GDM1 (cell line): ENCODE measurements at regions not wholly inside any gene's neighbourhood (a gene's known extent, or its start where the extent isn't known, plus 50 kb on each side); places are given as distances from the start of the nearest gene placed in this dataset.
"Not testable (repeated sequence)": the region's sequence is repeated elsewhere in the genome, so short reads cannot be mapped to it uniquely, and the experiment has no call there.

ENCODE experiments used
- DNase-seq: peaks from one replicate; lab custom pipeline; 2025; lab: John Stamatoyannopoulos, UW

GRCh38 chr16:18148132-18148531 lies 188.4 kb downstream of the NPIPA8 start:
- not testable (repeated sequence) for DNase-seq

GRCh38 chr16:18146601-18147142 lies 189.9 kb downstream of the NPIPA8 start:
- DNase-seq: not testable (repeated sequence)

GRCh38 chr16:18142066-18142465 lies 194.5 kb downstream of the NPIPA8 start:
- DNase-seq: not testable (repeated sequence)

- DNase-seq: not testable (repeated sequence)
Measured at GRCh38 chr16:18136288-18136687, 200.2 kb downstream of the NPIPA8 start.

GRCh38 chr16:18135024-18135423 lies 201.5 kb downstream of the NPIPA8 start:
- DNase-seq: not testable (repeated sequence)

- DNase-seq: not testable (repeated sequence)
Measured at GRCh38 chr16:18131587-18131986, 204.9 kb downstream of the NPIPA8 start.

DNA sequence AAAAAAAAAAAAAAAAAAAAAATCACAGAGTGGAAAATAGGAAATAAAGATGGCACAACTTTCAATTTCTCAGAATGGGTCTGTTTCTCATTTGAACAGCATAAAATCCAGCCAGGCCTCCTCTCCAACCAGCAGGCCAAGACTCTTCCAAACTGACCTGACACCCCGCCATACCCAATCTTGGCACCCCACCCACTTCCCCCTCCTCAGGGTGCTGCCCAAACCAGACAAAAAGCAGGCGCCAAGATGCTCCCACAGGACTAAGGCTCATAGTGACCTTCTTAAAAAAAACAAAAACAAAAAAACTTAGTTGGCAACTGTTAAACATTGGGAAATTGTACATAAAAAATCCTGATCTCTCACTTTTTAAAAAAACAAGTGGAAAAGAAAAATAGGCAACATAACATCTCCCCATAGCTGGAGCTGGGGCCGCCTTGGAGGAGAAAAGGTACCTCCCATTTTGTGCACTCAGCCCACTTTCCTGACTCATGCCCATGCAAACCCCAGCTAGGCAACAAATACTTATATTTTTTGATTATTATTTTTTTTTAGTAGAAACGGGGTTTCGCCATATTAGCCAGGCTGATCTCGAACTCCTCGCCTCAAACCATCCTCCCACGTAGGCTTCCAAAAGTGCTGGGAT lies 205.9 kb downstream of the NPIPA8 start:
- not testable (repeated sequence) for DNase-seq

DNA sequence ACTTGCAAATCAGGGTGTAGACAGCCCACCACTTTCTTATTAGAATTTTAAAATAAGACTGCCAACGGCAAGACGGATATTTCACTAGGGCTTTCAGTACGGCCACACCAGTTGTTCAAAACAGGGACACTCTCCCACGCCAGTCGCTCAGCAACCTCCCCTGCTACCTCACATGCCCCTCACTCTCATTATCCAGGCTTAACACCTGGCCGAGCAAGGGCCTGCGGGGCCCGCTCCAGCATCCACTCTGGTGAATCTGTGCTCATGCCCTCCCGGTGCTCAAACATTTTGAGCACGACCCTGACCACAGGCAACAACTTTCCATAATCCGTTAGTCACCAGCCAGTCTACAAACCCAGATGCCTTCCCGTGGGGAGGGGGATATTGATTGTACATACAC lies 209.5 kb downstream of the NPIPA8 start:
- not testable (repeated sequence) for DNase-seq

DNA sequence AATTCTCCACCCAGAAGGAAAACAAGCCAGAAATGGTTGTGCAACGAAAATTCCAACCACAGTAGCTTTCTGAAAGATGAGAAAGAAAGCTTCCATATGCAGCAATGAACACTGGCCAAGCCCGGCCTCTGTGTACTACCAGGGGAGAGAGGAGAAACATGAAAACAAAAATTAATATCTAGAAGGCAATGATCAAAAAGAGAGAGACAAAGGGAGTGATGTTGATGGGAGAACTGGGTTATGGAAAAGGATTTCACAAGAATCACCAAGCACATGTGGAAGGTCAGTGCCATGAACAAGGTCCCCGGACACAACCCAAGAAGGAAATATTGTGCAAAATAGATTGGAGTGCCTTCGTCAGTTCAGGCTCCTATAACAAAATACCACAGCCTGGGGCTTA lies 217.4 kb downstream of the NPIPA8 start:
- DNase-seq: not testable (repeated sequence)

DNA sequence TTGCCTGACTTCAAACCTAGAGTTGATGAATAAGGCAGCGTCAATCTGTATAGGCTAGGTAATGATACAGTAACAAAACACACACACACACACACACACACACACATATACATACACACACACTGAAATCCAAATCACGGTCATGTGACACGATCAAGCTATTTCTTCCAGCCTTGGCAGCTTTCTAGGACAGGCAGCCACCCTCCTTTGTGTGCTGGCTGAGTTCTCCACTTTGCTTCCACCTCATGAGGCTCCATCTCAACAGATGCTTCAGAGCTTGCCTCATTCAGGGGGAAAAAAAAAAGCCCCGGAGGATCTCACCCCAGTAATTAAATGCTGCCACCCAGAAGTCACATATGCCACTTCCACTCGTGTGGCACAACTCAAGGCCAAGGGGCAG lies 217.9 kb downstream of the NPIPA8 start:
- DNase-seq: not testable (repeated sequence)

- not testable (repeated sequence) for DNase-seq
Measured at GRCh38 chr16:18118071-18118470, 218.5 kb downstream of the NPIPA8 start.

DNA sequence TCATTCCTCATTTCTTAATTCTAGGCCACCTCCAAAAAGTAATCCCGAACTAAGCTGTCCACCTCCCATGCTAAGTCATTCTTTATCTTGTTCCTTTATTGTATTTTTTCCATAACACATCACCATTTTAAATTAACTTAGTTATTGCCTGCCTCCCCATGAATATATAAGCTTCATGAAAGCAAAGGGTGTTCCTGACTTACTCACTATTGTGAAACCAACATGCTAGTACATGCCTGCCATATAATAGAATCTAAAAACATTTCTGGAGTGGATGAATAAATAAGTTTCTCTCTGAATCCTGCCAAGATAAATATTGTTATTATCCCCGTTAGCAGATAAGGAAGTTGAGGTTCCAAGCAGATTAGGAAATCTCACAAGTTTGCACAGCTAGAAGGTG lies 232.1 kb downstream of the NPIPA8 start:
- not testable (repeated sequence) for DNase-seq

- DNase-seq: not testable (repeated sequence)
Measured at GRCh38 chr16:18101077-18101476, 235.5 kb downstream of the NPIPA8 start.

DNA sequence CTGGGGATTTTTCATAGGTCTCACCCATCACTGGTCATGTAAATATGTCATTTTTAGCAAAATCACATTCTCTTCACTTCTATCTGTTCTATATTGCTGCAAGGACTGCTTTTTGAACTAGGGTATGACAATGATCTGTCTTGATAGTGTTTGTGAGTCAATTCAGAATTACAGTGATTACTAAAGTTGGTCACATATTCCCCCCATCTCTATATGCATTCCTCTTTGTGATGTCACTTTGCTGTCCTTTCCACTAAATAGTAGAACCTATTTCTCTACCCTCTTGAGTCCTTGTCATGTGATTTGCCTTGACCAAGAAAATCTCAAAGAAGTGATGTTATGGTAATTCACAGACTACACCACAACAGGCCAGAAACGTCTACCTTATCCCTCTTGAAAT lies 243.9 kb downstream of the NPIPA8 start:
- not testable (repeated sequence) for DNase-seq

GRCh38 chr16:18080658-18081363 lies 255.7 kb downstream of the NPIPA8 start:
- not testable (repeated sequence) for DNase-seq

DNA sequence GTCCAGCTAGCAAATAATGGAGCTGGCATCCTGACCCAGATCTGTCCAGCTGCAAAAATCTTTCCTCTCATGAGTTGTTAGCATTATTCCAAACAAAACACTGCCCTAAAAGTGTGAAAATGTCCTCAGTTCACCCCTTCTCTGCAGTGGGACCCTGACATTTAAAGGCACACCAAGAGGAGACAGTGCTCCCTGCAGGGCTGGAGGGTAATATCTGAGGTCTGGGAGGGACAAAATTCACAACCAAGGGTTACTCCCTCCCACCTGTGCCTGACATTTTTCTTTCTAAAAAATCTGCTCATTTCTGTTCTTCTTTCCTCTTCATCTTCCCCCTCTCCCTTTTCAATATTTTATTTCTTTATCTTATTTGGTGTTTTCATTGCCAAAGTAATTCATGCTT lies 258.6 kb downstream of the NPIPA8 start:
- DNase-seq: not testable (repeated sequence)

GRCh38 chr16:18072161-18072560 lies 264.4 kb downstream of the NPIPA8 start:
- no peak for DNase-seq

GRCh38 chr16:18069683-18070082 lies 266.9 kb downstream of the NPIPA8 start:
- DNase-seq: no peak

- DNase-seq: no peak
Measured at GRCh38 chr16:18068477-18068876, 268.1 kb downstream of the NPIPA8 start.

- DNase-seq: no peak
Measured at GRCh38 chr16:18062713-18063112, 273.8 kb downstream of the NPIPA8 start.

DNA sequence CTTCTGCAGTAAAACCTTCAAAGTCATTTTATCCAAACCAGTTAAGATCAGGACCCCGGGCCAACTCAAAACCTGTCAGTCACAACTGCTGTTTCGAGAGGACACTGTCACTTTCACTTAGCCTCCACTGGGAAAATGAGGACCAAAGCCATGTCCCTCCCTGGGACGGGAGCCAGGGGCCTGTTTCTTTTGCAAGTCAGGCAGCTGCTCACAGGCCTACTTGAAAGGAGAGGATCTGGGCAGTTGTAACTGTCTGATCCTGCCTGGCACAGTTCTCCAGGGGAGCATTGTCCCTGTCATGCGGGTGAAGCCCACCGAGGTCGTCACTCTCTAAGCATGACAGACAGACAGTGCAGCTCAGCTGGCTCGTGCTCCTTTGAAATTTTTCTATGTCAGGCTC lies 276.2 kb downstream of the NPIPA8 start:
- DNase-seq: no peak

- no peak for DNase-seq
Measured at GRCh38 chr16:18059577-18059976, 277.0 kb downstream of the NPIPA8 start.

- no peak for DNase-seq
Measured at GRCh38 chr16:18059089-18059488, 277.4 kb downstream of the NPIPA8 start.
